ENCODE measurements at regions not wholly inside any gene's neighbourhood (a gene's known extent, or its start where the extent isn't known, plus 50 kb on each side); places are given as distances from the start of the nearest gene placed in this dataset.
"Not testable (repeated sequence)": the region's sequence is repeated elsewhere in the genome, so short reads cannot be mapped to it uniquely, and the experiment has no call there.

DNA sequence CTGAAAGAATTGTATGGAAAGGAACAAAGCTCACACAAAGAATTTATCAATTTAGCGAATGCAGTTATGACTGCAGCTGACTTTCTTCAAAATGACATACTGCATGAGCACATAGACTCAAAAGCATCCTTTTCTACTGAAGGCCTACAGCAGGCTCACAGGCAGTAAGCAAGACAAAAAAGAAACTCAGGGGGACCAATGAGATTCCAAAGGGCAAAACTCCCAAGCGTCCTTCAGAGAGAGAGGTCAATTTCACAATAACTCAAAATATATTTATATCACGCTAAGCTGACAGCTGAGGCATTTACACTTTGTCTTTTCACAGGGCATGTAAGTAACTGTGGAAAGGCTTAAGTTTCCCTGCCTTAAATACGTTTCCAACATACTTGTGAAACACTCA, 427.9 kb upstream of the RASGRP1 start:
- DNase-seq: no peak

DNA sequence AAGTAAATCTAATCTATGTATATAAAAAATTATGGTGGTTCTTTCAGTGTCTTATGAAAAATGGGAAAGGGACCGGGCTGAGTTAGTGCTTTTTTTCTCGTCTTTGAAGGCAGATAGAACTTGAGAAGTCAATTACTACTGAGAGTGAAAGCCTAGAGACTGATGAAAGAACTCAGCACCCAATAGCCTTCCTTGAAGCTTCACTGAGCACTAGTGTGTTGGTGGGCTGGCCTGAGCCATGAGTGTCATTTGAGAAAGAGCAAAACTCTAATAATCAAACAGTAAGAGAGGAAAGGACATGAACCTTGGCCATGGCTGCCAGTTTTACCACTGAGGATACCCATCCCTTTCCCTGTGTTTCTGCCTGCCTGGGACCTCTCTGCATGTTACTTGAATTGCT, 428.3 kb upstream of the RASGRP1 start:
- DNase-seq: no peak

DNA sequence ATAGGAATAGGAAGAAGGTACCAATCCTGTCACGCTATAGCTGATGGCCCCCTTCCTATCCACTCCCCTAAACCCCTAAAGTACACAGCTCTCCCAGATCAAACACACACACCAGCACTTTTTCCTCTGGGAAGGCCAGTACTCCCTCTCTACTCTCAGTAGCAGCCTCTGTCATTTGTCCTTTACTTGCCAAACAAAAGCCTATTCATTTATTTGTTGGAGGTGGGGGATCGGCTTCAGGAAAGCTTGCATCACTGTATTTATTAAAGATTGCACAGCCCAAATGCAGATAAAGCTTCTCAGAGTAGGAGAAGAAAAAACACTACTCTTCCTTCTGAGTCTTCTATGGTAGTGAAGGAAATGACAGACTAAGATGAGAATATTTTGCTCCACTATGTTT, 429.7 kb upstream of the RASGRP1 start:
- DNase-seq: no peak

DNA sequence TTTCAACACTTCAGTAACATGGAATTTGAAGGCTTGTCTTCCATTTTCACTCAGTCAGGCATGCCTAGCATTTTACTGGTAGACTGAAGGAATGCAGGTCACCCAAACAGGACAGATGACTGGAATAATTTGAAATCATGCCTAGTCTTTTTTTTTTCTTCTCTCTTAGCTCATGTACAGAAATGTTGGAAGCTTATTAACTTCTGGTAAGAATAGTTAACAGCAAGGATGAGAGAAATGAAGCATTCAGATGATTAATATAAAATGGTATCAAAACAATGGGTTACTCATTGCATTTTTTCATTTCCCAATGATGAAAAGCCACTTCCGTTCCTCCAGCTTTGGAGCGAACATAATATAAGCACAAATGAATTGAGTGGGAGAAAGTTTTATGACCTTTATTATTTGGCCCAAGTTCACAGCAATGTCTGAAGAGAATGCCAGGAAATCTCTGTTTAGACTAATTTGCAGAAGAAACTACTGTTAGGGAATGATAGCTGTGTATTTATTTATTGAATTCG, 431.6 kb upstream of the RASGRP1 start:
- DNase-seq: no peak

DNA sequence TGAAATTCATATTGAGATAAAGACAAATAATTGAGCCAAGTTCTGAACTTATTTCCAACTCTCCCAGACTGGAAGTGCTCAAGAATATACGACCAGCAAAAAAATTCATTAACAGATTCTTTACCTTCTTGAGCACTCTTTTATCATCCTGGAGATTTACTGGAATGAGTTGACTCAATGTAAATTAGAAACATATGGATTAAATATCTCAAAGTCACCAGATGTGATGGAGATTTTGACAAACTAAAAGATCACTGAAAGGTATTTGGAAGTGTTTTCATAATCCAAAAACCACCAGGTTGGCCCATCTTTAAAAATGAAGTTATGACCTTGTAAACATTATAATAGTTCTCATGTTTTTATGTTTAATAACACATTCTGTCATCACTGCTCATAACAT, 433.2 kb upstream of the RASGRP1 start:
- DNase-seq: no peak

DNA sequence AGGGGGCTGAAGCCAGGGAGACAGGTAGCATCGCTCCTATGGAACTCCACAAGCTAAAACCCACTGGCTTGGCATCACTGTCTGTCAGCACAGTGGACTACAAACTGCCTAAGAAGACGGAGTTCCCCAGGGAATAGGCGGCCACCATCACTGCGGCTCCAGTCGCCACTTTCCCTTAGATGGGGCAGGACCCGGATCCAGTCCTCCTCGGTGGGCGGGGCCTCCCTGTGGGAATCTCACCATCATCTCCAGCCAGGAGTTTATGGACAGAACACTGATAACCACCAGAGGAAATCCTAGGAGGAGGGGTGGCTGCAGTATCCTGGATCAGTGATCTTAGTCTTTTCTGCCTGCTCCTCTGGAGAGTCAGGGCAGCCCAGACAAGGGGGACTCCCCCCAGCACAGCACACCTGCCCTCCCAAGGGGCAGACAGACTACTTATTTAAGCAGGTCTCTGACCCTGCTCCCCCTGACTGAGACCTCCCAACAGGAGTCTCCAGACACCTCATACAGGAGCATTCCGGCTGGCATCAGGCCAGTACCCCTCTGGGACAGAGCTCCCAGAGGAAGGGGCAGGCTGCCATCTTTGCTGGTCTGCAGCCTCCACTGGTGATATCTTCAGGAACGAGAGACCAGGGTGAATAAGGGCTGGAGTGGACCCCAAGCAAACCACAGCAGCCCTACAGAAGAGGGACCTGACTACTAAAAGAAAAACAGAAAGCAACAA, 435.6 kb upstream of the RASGRP1 start:
- no peak for DNase-seq

DNA sequence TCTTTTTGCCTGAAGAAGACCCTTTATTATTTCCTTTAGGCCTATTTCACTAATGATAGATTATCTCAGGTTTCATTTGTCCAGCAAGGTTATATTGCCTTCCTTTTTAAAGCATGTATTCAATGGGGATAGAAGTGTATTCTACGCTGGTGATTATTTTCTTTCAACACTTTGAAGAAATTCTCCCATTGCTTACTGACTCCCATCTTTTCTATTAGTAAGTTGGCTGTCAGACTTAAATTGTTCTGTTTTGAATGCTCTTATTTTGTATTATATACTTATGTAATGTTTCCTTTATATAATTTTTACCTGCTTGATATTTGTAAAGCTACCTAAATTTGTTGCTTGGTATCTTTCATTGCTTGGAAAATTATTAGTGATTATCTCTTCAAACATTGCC, 445.1 kb upstream of the RASGRP1 start:
- DNase-seq: no peak

DNA sequence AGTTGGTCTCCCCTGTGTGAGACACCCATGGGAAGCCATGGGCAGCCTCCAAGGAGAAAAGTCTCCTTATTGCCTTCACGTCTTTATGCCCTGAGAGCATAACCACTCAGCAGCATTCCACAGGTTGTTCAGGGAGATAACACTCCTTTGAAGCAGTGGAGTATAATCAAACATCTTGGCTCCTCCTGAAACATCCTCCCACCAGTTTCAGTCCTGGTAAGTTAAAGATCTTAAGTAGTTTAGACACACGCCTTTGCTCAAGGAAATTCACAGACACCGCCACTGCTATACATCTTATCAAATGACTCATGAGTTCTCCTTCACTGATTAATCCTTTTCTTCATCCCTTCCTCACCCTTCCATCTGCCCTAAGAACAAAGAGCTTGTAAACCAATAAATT, 446.5 kb upstream of the RASGRP1 start:
- not testable (repeated sequence) for DNase-seq

DNA sequence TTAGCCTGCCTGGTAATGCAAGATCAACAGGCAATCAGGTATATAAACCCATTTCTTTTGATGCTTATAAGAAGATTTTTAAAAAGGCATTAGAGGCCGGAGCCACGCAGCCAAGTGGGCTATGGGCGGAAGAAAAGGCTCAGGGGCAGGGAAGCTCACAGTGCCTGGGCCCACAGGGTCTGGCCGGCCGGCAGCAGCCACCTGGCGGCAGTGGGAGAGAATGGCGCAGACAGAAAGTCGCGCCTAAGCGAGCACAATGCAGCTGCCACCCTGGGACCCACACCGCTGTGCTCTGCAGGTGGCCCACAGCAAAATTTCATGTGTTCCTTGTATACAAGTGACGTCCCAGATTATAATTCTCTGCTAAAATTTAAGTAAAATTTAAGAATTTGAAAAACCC, 448.6 kb upstream of the RASGRP1 start:
- no peak for DNase-seq

DNA sequence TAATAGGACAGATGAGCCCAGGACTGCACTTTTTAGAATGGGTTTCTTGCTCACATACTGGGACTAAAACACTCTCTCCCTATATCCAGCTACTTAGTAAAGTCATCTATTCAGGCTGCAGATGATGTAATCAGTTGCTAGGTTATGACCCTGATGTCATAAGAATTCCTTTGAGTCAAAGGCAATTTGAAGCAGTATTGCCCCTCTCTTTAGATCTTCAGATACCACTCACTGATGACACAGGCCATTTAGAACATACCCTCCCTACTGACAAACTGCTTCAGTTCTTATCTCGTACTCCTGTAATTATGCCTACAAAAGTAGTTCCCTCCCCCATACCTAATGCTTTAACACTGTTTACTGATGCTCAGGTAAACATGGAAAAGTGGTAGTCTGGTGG, 450.1 kb upstream of the RASGRP1 start:
- no peak for DNase-seq

DNA sequence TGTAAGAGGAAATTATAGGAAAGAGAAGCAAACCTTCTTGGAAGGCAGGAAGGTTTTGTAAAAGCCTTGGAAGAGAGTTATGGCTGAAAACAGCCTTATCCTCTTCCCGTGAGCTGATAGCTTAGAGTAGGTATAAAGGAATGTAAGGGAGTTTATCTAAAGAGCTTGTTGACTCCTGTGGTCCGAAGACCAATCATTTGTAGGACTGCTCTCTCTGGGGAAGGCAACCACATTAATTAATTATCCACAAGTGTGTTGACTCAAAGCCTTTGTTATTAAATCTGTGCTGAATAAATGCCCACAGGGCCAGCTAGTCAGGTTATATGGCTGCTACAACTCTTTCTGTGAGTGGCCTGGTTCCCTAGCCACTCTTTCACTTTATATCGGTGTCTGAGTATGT, 452.1 kb upstream of the RASGRP1 start:
- no peak for DNase-seq

DNA sequence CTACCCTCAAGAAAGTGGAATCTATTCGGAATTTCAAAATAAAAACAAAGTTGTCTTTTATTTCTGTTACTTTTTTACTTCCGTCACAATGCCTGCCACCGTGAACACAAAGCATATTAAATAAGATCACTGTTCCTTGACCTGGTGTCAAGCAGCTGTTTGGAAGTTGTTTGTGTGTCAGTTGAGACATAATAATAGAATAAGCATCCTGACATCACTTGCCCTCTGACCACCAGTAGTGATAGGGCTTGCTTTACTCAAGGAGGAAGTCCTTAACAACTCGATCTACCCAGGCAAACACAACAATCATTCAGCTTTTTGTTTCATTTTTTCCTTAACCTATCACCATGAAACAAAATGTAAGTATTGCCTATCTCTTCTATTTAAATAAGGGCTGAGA, 454.4 kb upstream of the RASGRP1 start:
- DNase-seq: no peak

DNA sequence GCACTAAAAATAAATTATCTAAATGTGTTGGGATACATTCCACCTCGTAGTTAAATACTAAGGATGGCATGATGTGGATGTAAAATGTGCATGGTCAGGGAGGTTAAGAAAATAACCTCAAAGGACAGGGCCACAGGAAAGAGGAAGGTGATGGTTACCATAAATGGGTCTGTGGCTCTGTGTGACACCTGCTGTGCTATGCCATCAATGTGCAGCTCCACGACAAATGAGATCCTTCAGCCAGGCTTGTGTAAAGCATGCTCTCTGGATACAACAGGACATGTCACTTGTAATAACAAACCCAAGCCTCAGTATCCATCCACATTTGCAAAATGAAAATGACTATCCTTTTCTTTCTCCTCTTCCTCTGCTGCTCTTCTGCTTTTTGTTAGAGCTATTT, 456.7 kb upstream of the RASGRP1 start:
- DNase-seq: no peak

DNA sequence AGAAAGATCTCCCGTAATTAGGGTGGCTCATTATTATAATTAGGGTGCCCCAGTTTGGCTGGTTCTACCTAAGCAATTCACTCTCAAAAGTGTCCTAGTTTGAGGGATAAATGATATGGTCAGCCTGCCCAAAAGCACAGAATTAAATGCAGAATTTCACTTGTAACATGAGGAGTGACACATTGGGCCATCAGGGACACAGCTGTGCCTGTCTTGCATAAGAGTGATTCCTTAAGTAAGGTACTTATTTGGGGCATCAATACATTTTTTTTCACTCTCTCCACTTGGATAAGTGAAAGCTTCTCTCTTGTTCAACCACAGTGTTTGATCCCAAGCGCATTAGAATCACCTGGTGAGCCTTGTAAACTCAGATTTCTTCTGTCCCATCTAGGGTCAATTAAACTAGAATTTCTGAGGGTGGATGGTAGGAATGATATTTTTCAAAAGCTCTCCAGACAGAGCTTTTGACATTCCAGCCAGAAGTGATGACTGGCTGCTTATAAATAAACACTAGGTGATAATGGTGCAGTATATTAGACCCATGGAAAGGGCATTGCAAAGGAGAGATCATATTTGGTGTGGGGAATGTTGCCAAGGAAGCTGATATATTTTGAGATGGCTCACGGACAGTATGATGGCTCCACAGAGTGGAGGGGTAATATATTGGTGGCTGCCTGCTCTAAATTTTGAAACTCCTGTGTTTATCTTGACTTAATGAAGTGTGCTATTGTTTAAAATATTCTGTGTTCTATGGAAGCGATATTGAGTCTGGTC, 458.1 kb upstream of the RASGRP1 start:
- DNase-seq: no peak

DNA sequence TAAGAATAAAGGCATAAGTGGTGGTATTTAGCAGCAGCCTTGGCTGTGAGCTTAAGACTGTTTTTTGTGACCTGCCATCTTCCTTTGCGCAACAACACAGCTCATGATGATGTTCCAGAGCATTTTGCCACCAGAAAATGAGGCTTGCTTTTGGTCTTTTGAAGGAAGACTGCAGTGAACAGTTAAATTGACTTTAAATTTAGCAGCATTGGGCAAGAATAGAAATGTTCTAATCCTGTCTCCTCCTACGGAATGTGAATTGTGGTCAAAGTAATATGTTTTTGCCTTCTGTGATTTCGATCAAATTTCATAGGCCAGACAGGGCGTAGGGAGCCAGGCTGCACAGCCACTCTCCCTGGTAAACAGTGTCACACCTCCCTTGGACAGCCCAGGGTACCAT, 460.7 kb upstream of the RASGRP1 start:
- DNase-seq: no peak

DNA sequence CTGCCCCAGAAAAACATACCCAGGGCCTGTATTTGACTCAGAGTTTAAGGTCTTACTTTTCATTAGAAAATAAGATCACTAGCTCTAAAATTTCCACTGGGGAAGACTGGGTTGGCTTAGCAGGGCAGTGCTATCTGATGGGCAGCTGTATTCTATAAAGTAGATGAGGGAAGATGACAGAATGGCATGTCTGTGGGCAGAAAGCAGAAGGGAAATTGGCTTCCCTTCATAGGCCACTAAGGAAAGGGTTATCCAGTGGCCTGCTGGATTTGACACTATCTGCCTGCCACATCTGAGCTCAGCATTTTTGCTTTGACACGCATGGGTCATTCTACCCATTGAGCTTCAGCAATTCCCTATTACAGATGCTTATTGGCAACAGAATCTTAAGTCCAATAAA, 461.3 kb upstream of the RASGRP1 start:
- DNase-seq: no peak

DNA sequence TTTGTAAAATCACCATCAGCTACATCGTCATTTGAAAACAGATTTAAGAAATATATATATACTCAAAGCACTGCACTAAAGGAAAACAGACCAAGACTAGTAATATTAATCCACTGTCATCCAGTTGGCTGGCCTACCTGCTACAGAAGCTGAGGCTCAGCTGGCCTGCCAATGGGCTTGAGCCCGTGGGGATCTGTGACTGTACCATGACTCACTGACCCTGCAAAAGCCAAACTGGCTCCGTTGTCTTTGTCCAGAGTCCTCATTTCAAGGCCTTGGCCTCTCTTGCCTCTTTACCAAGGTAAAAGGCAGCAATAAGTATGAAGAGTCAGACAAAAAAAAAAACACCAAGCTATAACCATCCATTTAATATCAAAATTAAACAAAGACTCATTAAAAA, 463.5 kb upstream of the RASGRP1 start:
- DNase-seq: no peak

DNA sequence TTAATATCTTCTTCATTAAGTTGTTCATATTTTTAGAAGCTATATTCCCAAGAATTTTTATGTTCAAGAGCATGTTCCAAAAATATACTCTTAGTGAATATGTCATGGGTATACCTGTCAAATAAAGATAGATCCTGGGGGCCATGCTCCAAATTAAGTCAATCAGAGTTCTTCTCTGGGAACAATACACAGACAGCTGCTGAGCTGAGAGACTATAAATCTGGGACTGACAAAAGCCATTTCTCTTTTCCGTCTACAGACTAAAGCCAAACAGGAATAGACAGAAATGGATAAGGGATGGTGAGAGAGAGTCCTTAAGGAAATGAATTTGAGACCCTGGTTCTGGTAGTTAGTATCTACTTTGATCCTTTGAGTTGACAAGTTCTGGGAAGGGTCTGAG, 465.1 kb upstream of the RASGRP1 start:
- no peak for DNase-seq

DNA sequence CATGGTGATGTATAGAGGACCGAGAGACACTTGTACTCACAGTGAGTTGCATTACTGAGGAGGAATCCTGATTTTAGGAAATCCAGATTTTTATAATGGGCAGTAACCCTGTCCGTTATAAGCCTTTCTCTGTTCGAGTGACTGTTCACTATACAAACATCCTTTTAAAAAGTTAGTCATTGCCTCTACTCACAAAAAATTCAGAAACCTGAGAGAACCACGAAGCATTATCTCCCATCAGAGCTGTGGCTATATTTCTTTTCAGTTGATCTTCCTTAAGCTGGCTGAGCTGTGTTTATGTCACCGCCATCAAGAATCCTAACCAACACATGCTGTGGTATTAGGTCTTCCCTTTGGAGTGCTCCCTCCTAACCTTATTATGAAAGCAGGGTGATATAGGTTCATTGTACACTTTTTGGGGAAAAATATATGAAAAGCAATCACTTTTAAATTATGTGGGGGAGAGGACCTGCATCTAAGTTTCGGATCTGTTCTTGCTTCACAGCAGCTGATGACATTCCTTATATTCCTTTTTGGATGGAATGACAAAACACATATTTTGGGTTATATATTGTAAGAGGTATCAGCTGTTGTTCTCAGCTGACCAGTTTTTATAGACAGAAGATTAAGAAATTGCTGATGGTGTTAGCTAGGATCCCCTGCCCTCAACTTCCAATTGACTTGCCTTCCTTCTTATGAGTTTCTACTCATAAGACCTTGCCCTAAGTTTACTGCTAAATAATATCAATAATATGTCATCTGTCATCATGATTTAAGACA, 465.9 kb upstream of the RASGRP1 start:
- no peak for DNase-seq

DNA sequence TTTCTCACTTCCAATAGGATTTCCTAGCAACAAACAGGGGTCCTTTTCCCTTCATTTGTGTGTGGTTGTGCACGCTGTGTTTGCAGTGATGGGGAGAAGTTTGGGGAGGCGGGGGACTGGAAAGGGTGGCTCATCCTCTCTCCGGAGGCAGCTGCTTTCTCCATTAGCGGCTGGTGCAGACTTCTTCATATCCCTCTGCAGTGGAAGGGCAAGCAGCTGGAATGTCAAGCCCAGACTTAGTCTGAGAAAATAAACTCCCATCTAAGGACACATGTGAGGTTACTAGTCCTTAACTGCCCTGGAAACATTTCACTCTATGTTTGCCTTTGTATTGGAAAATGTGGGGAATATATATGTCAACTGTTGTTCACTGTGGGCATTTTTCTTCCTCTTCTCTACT, 467.0 kb upstream of the RASGRP1 start:
- DNase-seq: no peak

DNA sequence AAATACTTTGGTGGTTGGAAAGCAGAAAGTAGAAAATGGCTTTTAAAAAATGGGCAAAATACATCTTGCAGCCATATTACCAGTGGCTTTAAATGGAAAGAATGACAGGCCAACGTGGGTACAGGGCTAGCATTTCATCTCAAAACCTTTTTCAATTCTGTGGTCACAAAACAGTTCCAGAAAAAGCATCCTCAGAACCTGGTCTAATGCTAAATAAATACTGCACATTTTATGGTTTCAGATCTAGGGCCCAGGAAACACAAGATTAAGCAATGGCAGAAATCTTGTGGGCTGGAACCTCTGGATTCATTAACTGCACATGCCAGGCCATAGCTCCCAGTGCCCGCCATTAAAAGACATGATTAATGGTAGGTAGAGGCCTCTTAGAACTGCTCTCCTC, 470.2 kb upstream of the RASGRP1 start:
- DNase-seq: no peak

DNA sequence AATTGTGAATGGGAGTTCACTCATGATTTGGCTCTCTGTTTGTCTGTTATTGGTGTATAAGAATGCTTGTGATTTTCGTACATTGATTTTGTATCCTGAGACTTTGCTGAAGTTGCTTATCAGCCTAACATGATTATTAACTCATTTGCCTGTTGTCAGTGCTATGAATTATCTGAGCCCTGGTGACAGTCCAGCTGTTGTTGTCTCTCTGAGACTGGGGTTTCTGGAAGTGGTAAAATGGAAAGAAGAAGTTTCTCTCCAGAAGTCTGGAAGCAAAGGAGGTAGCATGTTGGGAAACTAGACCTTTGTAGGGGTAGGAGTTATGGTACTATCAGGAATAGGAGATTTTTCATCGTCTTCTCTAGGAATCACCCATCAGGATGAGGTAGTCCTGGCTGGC, 473.0 kb upstream of the RASGRP1 start:
- DNase-seq: not testable (repeated sequence)

DNA sequence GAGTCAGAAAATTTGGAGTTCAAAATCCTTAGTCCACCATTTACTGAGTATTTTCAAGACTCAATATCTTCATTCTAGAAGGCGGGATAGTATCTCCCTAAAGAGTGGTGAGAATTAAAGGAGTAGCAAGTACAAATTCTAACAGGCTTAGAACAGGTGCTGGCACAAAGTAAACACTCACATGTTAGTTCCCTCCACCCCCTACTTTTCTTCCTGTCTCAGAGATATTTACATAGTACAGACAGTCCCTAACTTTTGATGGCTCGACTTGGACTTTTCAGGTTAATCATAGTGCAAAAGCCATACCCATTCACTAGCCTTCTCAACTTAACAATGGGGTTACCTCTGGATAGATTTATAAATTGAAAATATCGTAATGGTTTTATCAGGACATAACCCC, 476.2 kb upstream of the RASGRP1 start:
- no peak for DNase-seq

DNA sequence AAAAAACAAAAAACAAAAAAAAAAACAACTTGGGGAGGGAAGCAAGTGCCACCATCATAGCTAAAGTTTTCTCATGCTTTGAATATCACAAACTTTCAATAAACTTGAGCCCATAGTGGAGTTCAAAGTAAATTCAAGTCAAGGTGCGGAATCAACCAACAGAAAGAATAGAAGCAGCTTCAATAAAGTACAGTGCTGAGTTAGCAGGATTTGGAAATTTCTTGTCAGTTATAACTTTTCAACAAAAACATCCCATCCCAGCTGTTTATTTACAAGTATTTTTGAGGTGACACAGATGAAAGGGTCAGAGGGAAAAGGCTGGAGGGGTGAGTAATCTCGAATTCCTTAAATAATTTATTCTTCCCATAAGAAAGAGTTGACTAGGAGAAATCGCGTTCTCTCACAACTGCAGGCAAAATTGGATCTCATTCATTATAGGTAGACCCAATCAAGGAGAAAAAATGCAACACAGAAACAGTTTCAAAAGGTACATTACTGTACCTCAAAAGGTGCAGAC, 477.4 kb upstream of the RASGRP1 start:
- no peak for DNase-seq
